Peyer's patch (tissue), 4 donors: ENCODE measurements at regions not wholly inside any gene's neighbourhood (a gene's known extent, or its start where the extent isn't known, plus 50 kb on each side); places are given as distances from the start of the nearest gene placed in this dataset.

Source experiments
- CTCF ChIP-seq, 6 experiments: fragments of 450-650 bp in 4 of 6; fragments of 200-600 bp in 2 of 6; sonication (generic) in 1 of 6; IDR thresholded peaks; one replicate each; pipeline ENCODE4 v1.5.1; 2017 to 2019; ENCODE audit warnings: antibody characterized with exemption in 6 of 6, mild to moderate bottlenecking in 3 of 6, moderate library complexity in 1 of 6
- POLR2A ChIP-seq, 2 donors: fragments of 450-650 bp; IDR thresholded peaks; one replicate each; pipeline ENCODE4 v1.5.1; 2017; ENCODE audit warnings: antibody characterized with exemption in 2 of 2, mild to moderate bottlenecking in 2 of 2, moderate library complexity in 2 of 2

DNA sequence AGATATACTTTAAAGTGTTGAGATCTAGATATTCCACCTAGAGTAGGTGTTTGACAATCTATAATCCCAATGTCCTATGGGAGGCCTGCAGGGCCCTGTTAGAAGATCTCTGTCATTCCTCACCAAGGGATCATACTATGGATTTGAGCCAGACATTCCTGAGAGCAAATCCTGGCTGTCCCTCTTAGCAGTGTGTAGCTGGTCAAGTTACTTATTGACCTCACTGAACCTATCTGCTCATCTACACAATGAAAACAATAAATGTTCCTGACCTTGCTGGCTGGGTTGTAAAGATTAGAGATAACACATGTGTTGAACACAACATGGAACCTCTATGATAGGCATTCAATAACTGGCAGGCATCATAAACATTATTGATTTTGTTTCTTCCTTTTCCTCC is 265.6 kb upstream of the ATP11B start:
- no peak for TF ChIP-seq CTCF (IDR thresholded peaks at IDR 0.05)
- TF ChIP-seq POLR2A (IDR thresholded peaks at IDR 0.05): no peak
